HEK293 (cell line): ENCODE measurements at regions not wholly inside any gene's neighbourhood (a gene's known extent, or its start where the extent isn't known, plus 50 kb on each side); places are given as distances from the start of the nearest gene placed in this dataset.

Source experiments
- HOXA7 ChIP-seq: sonication (generic); formaldehyde crosslinking; IDR thresholded peaks from 2 replicates; pipeline ENCODE4 v1.8.1; 2022; ENCODE audit warnings: missing genetic modification reagents, borderline replicate concordance
- TCF7L2 ChIP-seq: IDR thresholded peaks from 2 replicates; pipeline ENCODE4 v1.6.1; 2011; ENCODE audit warnings: low read depth, mild to moderate bottlenecking, inconsistent platforms, low read length, moderate library complexity, borderline replicate concordance
- ZBTB7A ChIP-seq: fragments of 450-650 bp; formaldehyde crosslinking; IDR thresholded peaks from 2 replicates; pipeline ENCODE4 v1.5.1; 2016; ENCODE audit warnings: low read depth, missing biosample characterization, missing genetic modification characterization
- ZEB2 ChIP-seq: fragments of 450-650 bp; formaldehyde crosslinking; IDR thresholded peaks from 2 replicates; pipeline ENCODE4 v1.5.1; 2016; ENCODE audit warnings: missing biosample characterization, missing genetic modification characterization
- ZNF133 ChIP-seq: fragments of 450-650 bp; formaldehyde crosslinking; IDR thresholded peaks from 2 replicates; pipeline ENCODE4 v1.5.1; 2016; ENCODE audit warnings: missing biosample characterization, missing genetic modification characterization
- ZNF175 ChIP-seq: fragments of 450-650 bp; formaldehyde crosslinking; IDR thresholded peaks from 2 replicates; pipeline ENCODE4 v1.5.1; 2016; ENCODE audit warnings: missing biosample characterization, missing genetic modification characterization
- ZNF548 ChIP-seq: fragments of 450-650 bp; formaldehyde crosslinking; IDR thresholded peaks from 2 replicates; pipeline ENCODE4 v1.5.1; 2016; ENCODE audit warnings: missing biosample characterization, missing genetic modification characterization
- ZNF670 ChIP-seq: fragments of 450-650 bp; formaldehyde crosslinking; IDR thresholded peaks from 2 replicates; pipeline ENCODE4 v1.5.1; 2016; ENCODE audit warnings: missing biosample characterization, missing genetic modification characterization, low read depth
- ZNF76 ChIP-seq: fragments of 450-650 bp; formaldehyde crosslinking; IDR thresholded peaks from 2 replicates; pipeline ENCODE4; 2016; ENCODE audit warnings: low read depth, missing biosample characterization, missing genetic modification characterization, borderline replicate concordance
- TF ChIP-seq, protein P1 (sequence below): fragments of 450-650 bp; formaldehyde crosslinking; IDR thresholded peaks from 2 replicates; pipeline ENCODE4 v1.5.1; 2016; ENCODE audit warnings: missing biosample characterization, missing genetic modification characterization
- TF ChIP-seq, protein P2 (sequence below): fragments of 450-650 bp; IDR thresholded peaks from 2 replicates; pipeline ENCODE4 v1.5.1; 2018; ENCODE audit warnings: missing biosample characterization, missing genetic modification characterization
- TF ChIP-seq, protein P3 (sequence below): fragments of 450-650 bp; formaldehyde crosslinking; IDR thresholded peaks from 2 replicates; pipeline ENCODE4 v1.5.1; 2016; ENCODE audit warnings: missing biosample characterization, missing genetic modification characterization, borderline replicate concordance

DNA sequence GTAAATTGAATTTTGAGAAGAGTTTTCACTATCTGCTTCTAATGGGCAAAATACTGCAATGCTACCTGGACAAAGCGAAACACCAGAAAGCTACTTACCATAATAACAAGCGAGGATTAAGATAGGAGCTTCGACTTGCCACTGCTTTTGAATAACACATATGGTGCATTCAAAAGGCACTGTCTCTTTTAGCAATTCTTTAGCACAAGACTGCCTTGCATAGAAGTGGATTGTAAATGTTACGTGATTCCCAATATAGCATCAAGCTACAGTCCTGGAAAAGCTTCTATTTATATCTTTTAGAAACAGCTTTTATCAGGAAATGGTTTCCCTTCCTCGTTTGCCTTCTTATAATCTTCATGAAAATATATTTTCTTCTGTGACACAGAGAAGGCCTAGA, 258.7 kb upstream of the PDE3A start:
- TF ChIP-seq, protein P1, sequence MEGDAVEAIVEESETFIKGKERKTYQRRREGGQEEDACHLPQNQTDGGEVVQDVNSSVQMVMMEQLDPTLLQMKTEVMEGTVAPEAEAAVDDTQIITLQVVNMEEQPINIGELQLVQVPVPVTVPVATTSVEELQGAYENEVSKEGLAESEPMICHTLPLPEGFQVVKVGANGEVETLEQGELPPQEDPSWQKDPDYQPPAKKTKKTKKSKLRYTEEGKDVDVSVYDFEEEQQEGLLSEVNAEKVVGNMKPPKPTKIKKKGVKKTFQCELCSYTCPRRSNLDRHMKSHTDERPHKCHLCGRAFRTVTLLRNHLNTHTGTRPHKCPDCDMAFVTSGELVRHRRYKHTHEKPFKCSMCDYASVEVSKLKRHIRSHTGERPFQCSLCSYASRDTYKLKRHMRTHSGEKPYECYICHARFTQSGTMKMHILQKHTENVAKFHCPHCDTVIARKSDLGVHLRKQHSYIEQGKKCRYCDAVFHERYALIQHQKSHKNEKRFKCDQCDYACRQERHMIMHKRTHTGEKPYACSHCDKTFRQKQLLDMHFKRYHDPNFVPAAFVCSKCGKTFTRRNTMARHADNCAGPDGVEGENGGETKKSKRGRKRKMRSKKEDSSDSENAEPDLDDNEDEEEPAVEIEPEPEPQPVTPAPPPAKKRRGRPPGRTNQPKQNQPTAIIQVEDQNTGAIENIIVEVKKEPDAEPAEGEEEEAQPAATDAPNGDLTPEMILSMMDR (tag by site-specific recombination) = no peak
- TF ChIP-seq ZNF133 (tag by site-specific recombination) (no peak), ZNF175 (tag by site-specific recombination) (no peak), TCF7L2 (no peak), ZNF76 (tag by site-specific recombination) (no peak), ZEB2 (tag by site-specific recombination) (no peak), HOXA7 (CRISPR knock-in tag) (no peak), ZNF670 (no peak), ZBTB7A (tag by site-specific recombination) (no peak), ZNF548 (tag by site-specific recombination) (no peak)
- TF ChIP-seq, protein P2, sequence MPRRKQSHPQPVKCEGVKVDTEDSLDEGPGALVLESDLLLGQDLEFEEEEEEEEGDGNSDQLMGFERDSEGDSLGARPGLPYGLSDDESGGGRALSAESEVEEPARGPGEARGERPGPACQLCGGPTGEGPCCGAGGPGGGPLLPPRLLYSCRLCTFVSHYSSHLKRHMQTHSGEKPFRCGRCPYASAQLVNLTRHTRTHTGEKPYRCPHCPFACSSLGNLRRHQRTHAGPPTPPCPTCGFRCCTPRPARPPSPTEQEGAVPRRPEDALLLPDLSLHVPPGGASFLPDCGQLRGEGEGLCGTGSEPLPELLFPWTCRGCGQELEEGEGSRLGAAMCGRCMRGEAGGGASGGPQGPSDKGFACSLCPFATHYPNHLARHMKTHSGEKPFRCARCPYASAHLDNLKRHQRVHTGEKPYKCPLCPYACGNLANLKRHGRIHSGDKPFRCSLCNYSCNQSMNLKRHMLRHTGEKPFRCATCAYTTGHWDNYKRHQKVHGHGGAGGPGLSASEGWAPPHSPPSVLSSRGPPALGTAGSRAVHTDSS = no peak
- TF ChIP-seq, protein P3, sequence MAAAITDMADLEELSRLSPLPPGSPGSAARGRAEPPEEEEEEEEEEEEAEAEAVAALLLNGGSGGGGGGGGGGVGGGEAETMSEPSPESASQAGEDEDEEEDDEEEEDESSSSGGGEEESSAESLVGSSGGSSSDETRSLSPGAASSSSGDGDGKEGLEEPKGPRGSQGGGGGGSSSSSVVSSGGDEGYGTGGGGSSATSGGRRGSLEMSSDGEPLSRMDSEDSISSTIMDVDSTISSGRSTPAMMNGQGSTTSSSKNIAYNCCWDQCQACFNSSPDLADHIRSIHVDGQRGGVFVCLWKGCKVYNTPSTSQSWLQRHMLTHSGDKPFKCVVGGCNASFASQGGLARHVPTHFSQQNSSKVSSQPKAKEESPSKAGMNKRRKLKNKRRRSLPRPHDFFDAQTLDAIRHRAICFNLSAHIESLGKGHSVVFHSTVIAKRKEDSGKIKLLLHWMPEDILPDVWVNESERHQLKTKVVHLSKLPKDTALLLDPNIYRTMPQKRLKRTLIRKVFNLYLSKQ = no peak
